ENCODE measurements at regions not wholly inside any gene's neighbourhood (a gene's known extent, or its start where the extent isn't known, plus 50 kb on each side); places are given as distances from the start of the nearest gene placed in this dataset.
"Not testable (repeated sequence)": the region's sequence is repeated elsewhere in the genome, so short reads cannot be mapped to it uniquely, and the experiment has no call there.

DNA sequence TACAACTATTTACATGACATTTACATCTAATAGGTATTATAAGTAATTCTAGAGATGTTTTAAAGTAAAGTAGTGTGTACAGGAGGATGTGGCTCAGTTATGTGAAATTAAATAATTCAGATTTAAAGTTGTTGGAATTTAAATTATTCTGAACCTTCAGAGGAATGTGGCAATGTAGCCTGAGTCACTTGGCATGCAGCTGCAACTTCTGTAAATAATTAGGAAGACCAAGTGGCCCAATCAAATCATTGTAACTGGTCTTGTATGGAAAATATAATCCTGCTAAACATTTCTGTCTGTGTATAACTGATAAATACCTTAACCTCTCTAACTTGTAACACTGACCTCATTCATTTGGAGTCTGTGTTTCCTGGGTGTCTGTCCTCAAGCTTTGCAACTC is 828.9 kb downstream of the GLUD2 start:
- peaks cover 8% of the 10 kb centered on the region for H3K9me3 Mint-ChIP-seq
- no peak overlapping the region for H3K4me3 Mint-ChIP-seq
- intact Hi-C loops (cut with micrococcal nuclease) = no loop called here
- no peaks in the 10 kb centered on the region for H3K27me3 Mint-ChIP-seq
- no peak overlapping the region for H3K27ac Mint-ChIP-seq
- H3K36me3 Mint-ChIP-seq (ENCODE audit: low read depth) = no peaks in the 10 kb centered on the region
- H3K4me1 Mint-ChIP-seq (ENCODE audit: low read depth) = no peaks in the 10 kb centered on the region

DNA sequence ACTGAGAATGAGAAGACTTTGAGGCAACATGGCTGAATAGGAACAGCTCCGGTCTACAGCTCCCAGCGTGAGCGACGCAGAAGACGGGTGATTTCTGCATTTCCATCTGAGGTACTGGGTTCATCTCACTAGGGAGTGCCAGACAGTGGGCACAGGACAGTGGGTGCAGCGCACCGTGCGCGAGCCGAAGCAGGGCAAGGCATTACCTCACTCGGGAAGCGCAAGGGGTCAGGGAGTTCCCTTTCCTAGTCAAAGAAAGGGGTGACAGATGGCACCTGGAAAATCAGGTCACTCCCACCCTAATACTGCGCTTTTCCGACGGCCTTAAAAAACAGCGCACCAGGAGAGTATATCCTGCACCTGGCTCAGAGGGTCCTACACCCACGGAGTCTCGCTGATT is 829.9 kb downstream of the GLUD2 start:
- H3K36me3 Mint-ChIP-seq (ENCODE audit: low read depth); H3K27ac Mint-ChIP-seq; H3K4me1 Mint-ChIP-seq (ENCODE audit: low read depth); H3K9me3 Mint-ChIP-seq; H3K27me3 Mint-ChIP-seq; intact Hi-C loops (cut with micrococcal nuclease); H3K4me3 Mint-ChIP-seq: not testable (repeated sequence)

DNA sequence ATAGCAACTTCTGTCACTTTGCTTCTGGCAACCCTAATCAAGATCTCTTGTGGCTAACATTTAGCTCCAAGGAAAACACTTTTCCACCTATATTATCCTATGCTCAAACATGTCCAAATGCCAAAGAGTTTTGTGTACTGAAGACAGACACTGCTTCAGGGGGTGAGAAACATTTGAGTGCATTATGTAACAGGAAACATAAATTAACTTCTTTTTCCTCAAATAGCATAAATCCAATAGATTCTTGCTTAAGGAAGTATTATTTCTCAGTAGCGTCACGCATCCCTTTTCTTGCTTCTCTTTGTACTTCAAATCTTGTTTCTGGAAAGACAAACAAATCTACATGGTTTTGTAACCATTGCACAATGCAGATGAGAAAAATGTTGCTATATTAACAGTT is 839.1 kb downstream of the GLUD2 start:
- no peak overlapping the region for H3K4me3 Mint-ChIP-seq
- no peaks in the 10 kb centered on the region for H3K9me3 Mint-ChIP-seq
- no peaks in the 10 kb centered on the region for H3K27me3 Mint-ChIP-seq
- intact Hi-C loops (cut with micrococcal nuclease) = no loop called here
- H3K36me3 Mint-ChIP-seq (ENCODE audit: low read depth) = no peaks in the 10 kb centered on the region
- no peaks in the 10 kb centered on the region for H3K4me1 Mint-ChIP-seq (ENCODE audit: low read depth)
- no peak overlapping the region for H3K27ac Mint-ChIP-seq

DNA sequence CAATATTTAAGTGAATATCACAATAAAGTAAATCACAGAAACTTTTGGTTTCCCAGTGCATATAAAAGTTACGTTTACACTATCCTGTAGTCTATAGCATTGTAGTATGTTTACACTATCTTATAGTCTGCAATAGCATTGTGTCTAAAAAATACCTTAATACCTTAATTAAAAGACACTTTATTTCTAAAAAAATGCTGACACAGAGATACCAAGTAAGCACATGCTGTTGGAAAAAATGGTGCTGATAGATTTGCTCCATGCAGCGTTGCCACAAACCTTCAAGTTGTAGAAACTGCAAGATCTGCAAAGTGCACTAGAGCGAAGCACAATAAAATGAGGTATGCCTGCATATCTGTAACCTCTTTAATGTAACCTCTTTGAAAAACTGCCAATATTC is 847.3 kb downstream of the GLUD2 start:
- Mint-ChIP-seq H3K36me3 (ENCODE audit: low read depth) (no peaks in the 10 kb centered on the region), H3K4me1 (ENCODE audit: low read depth) (no peaks in the 10 kb centered on the region), H3K27ac (no peak overlapping the region), H3K4me3 (no peak overlapping the region), H3K9me3 (no peaks in the 10 kb centered on the region), H3K27me3 (no peaks in the 10 kb centered on the region)
- intact Hi-C loops (cut with micrococcal nuclease) = no loop called here

DNA sequence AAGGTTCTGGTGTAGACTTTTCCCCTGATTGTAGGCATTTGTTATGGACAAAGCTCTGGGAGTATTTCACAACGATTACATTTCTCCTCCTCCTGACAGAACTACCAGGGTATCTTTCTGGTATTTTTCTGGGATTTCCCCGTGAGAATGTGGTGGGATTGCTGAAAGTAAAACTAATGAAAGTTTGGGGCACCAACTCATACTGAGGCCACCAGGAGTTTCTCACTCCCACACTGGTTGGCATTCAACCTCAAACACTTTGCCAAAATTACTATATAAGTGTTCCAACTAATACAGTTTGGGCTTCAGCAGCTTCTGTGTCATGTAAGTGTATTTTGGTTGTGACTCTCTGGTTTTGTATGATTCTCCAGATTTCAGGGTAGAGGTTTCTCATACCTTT is 855.1 kb downstream of the GLUD2 start:
- H3K4me3 Mint-ChIP-seq = no peak overlapping the region
- H3K27me3 Mint-ChIP-seq = no peaks in the 10 kb centered on the region
- H3K36me3 Mint-ChIP-seq (ENCODE audit: low read depth) = no peaks in the 10 kb centered on the region
- intact Hi-C loops (cut with micrococcal nuclease) = no loop called here
- no peaks in the 10 kb centered on the region for H3K9me3 Mint-ChIP-seq
- no peak overlapping the region for H3K27ac Mint-ChIP-seq
- H3K4me1 Mint-ChIP-seq (ENCODE audit: low read depth) = no peaks in the 10 kb centered on the region

DNA sequence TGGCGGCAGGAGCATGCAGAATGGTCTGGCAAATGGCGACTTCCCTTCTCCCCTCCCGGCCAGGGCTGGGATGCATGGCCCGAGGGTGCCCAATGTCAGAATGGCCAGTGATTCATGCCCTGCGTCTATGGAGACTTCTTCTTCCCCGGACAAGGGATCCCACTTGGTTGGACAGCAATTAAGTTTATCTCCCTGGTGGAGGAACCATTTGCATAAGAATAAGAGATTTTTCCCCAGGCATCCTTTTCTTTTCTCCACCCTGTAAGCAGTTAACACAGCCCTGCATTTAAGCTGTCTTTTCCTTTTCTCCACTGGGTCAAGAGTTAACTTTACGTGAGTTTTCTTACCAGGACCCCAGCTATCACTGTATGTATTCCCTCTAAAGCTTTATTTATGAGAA is 856.6 kb downstream of the GLUD2 start:
- H3K4me3 Mint-ChIP-seq = no peak overlapping the region
- no peaks in the 10 kb centered on the region for H3K36me3 Mint-ChIP-seq (ENCODE audit: low read depth)
- no peaks in the 10 kb centered on the region for H3K4me1 Mint-ChIP-seq (ENCODE audit: low read depth)
- H3K27me3 Mint-ChIP-seq = no peaks in the 10 kb centered on the region
- H3K9me3 Mint-ChIP-seq = no peaks in the 10 kb centered on the region
- H3K27ac Mint-ChIP-seq = no peak overlapping the region
- intact Hi-C loops (cut with micrococcal nuclease) = no loop called here

DNA sequence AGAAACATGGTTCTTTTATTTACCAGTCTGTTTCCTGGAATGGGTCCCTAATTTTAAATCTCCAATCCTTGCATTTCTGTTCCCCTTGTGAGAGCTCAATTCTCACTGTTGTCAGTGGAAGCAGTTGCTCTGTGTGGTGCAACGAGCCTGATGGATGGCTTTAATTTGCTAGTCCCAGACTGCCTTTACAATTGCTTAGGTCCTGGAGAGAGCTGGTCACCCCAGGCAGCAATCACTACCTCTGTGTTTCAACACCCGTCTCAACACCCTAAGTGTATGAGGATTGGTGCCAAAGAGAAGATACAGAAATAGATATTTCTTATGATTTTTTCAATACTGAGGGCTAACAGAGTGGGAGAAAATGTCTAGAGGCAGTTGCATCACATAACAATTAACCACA is 873.8 kb downstream of the GLUD2 start:
- Mint-ChIP-seq H3K36me3 (ENCODE audit: low read depth) (no peaks in the 10 kb centered on the region), H3K4me3 (no peak overlapping the region), H3K27me3 (no peaks in the 10 kb centered on the region), H3K27ac (no peak overlapping the region), H3K4me1 (ENCODE audit: low read depth) (no peaks in the 10 kb centered on the region), H3K9me3 (peaks cover 16% of the 10 kb centered on the region)
- intact Hi-C loops (cut with micrococcal nuclease) = no loop called here

DNA sequence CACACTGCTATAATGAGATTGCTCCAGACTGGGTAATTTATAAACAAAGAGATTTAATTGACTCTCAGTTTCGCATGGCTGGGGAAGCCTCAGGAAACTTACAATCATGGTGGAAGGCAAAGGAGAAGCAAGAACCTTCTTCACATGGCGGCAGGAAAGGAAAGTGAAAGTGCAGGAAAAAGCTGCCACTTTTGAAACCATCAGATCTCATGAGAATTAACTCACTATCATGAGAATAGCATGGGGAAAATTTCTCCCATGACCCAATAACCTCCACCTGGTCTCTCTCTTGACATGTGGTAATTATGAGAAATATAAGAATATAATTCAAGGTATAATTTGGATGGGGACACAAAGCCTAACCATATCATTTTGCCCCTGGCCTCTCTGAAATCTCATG is 884.2 kb downstream of the GLUD2 start:
- intact Hi-C loops (cut with micrococcal nuclease) = no loop called here
- H3K27me3 Mint-ChIP-seq = no peaks in the 10 kb centered on the region

DNA sequence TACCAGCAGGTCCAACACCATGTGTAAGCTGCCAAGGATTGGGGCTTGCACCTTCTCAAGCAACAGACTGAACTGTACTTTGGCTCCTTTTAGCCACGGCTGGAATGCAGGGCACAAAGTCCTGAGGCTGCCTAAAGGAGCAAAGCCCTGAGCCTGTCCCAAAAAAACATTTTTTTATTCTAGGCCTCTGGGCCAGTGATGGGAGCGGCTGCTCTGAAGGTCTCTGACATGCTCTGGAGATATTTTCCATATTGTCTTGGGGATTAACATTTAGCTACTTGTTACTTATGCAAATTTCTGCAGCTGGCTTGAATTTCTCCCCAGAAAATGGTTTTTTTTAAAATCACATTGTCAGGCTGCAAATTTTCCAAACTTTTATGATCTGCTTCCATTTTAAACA is 885.3 kb downstream of the GLUD2 start:
- Mint-ChIP-seq H3K4me3 (no peak overlapping the region), H3K4me1 (ENCODE audit: low read depth) (no peaks in the 10 kb centered on the region), H3K27ac (no peak overlapping the region), H3K27me3 (no peaks in the 10 kb centered on the region), H3K36me3 (ENCODE audit: low read depth) (no peaks in the 10 kb centered on the region), H3K9me3 (peaks cover 15% of the 10 kb centered on the region)
- intact Hi-C loops (cut with micrococcal nuclease) = no loop called here

More for the DNA sequence above, 884.2 kb downstream of the GLUD2 start:
- peaks cover 10% of the 10 kb centered on the region for H3K9me3 Mint-ChIP-seq
- no peak overlapping the region for H3K4me3 Mint-ChIP-seq
- H3K36me3 Mint-ChIP-seq (ENCODE audit: low read depth) = no peaks in the 10 kb centered on the region
- H3K27ac Mint-ChIP-seq = no peak overlapping the region
- H3K4me1 Mint-ChIP-seq (ENCODE audit: low read depth) = no peaks in the 10 kb centered on the region

DNA sequence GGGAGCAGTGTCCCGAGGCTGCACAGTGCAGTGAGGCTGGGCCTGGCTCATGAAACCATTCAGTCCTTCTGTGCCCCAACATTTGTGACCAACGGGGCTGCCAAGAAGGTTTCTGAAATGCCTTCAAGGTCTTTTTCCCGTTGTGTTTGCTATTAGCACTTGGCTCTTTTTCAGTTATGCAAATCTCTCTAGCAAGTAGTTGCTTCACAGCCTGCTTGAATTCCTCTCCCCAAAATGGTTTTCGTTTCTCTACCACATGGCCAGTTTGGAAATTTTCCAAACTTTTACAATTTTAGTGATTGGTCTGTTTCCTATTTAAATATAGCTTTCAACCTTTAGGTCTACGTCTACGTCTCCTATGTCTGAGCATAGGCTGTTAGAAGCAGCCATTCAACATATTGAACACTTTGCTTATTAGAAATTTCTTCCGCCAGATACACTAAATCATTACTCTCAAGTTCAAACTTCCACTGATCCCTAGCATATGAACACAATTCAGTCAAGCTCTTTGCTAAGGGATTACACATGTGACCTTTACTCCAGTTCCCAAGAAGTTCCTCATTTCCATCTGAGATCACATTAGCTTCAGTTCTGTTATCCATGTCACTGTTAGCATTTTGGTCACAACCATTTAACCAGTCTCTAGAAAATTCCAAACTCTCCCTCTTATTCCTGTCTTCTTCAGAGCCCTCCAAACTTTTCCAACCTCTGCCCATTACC is 901.8 kb downstream of the GLUD2 start:
- Mint-ChIP-seq H3K4me3 (no peak overlapping the region), H3K4me1 (ENCODE audit: low read depth) (no peaks in the 10 kb centered on the region), H3K27me3 (no peaks in the 10 kb centered on the region), H3K9me3 (peaks cover 18% of the 10 kb centered on the region), H3K27ac (no peak overlapping the region), H3K36me3 (ENCODE audit: low read depth) (no peaks in the 10 kb centered on the region)
- intact Hi-C loops (cut with micrococcal nuclease) = no loop called here

DNA sequence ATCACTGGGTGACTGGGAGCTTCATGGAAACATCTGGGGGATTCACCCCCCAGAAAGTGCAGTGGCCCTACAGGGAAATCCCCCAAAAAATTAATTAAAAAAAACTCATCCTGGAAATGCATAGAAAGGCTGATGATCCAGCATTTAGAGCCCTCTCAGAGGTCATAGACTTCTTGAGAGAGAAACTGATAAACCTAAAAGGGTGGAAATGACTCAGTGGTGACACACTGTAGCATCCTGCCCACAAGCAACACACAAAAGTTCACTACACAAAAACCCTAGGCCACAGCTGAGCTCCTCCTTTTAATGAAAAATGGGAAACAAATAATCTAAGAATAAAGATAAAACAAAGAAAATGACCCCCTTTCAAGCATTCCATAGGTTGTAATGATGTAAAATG is 911.5 kb downstream of the GLUD2 start:
- no peaks in the 10 kb centered on the region for H3K9me3 Mint-ChIP-seq
- H3K36me3 Mint-ChIP-seq (ENCODE audit: low read depth) = no peaks in the 10 kb centered on the region
- no peak overlapping the region for H3K4me3 Mint-ChIP-seq
- no peaks in the 10 kb centered on the region for H3K4me1 Mint-ChIP-seq (ENCODE audit: low read depth)
- H3K27ac Mint-ChIP-seq = no peak overlapping the region
- no peaks in the 10 kb centered on the region for H3K27me3 Mint-ChIP-seq
- intact Hi-C loops (cut with micrococcal nuclease) = no loop called here

DNA sequence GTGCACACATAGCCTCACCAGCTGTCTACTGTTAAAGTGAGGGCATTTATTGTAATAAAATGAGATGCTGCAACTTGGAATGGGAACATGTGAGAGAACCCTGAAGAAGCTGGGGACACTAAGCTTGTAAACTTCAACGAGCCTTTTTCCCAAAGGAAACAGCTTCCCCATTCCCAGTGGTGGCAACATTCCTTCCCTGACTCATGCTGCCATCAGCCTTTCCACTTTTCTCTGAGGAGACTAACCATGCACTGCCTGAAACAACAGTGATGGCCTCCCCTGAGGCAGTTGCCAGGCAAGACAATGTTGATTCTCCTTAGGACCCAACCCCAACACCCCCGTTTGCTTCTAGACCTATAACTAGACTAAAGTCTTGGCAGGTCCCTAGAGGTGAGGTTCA is 928.3 kb downstream of the GLUD2 start:
- no peak overlapping the region for H3K4me3 Mint-ChIP-seq
- H3K9me3 Mint-ChIP-seq = no peaks in the 10 kb centered on the region
- no peaks in the 10 kb centered on the region for H3K27me3 Mint-ChIP-seq
- no peaks in the 10 kb centered on the region for H3K4me1 Mint-ChIP-seq (ENCODE audit: low read depth)
- no peak overlapping the region for H3K27ac Mint-ChIP-seq
- H3K36me3 Mint-ChIP-seq (ENCODE audit: low read depth) = no peaks in the 10 kb centered on the region
- intact Hi-C loops (cut with micrococcal nuclease) = no loop called here

DNA sequence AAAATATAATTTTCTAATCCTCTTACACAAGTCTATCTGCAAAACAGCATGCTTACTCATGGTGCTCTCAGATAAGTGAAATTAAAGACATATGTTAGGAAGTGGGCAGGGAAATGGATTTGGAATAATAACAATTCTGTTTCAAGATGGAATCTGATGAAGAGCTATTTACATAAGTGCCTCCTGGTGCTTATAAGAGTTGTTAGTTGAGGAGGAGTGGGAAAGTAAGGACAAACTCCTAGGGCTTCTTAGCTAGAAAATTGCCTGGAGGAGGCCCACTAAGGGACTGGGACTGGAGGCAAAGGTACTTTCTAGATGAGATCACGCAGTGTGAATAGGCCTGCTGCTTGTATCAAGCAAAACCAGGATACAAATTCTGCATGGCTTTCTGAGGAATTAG is 939.8 kb downstream of the GLUD2 start:
- intact Hi-C loops (cut with micrococcal nuclease) = no loop called here
- Mint-ChIP-seq H3K27ac (no peak overlapping the region), H3K27me3 (no peaks in the 10 kb centered on the region)

DNA sequence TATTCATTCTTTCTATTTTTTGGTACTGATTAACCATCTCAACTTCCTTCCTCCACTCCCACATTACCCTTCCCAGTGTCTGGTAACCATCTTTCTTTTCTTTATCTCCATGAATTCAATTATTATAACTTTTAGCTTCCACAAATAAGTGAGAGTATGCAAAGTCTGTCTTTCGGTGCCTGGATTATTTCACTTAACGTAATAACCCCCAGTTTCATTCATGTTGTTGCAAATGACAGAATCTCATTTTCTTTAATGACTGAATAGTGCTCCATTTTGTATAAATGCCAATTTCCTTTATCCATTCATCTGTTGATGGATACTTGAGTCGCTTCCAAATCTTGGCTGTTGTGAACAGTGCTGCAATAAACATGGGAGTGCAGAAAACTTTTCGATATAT is 940.4 kb downstream of the GLUD2 start:
- H3K4me1 Mint-ChIP-seq (ENCODE audit: low read depth) = no peaks in the 10 kb centered on the region
- H3K36me3 Mint-ChIP-seq (ENCODE audit: low read depth) = no peaks in the 10 kb centered on the region
- no peak overlapping the region for H3K27ac Mint-ChIP-seq
- H3K4me3 Mint-ChIP-seq = no peak overlapping the region
- intact Hi-C loops (cut with micrococcal nuclease) = no loop called here
- H3K27me3 Mint-ChIP-seq = no peaks in the 10 kb centered on the region
- no peaks in the 10 kb centered on the region for H3K9me3 Mint-ChIP-seq

More for the DNA sequence above, 939.8 kb downstream of the GLUD2 start:
- no peaks in the 10 kb centered on the region for H3K36me3 Mint-ChIP-seq (ENCODE audit: low read depth)
- no peak overlapping the region for H3K4me3 Mint-ChIP-seq
- no peaks in the 10 kb centered on the region for H3K9me3 Mint-ChIP-seq
- no peaks in the 10 kb centered on the region for H3K4me1 Mint-ChIP-seq (ENCODE audit: low read depth)

DNA sequence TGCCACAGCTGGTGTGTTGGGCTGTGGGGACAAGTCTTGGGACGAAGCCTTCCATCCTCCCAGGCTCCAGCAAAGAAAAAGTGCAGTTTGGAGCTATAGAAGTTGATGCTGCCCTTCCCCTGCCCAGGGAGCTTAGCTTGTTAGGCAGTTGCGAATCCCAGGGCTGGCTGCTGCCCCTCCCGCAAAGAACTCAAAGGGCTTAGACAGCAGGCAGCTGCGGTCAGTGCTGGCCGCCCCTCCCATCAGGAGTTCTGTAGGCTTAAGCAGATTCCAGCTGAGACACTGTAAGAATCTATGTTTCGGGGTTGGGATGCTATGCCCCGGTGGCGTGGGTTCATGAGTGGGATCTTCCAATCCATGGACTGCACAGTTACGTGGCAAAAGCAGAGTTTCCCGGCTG is 956.7 kb downstream of the GLUD2 start:
- Mint-ChIP-seq H3K4me3 (no peak overlapping the region), H3K27me3 (no peaks in the 10 kb centered on the region), H3K36me3 (ENCODE audit: low read depth) (no peaks in the 10 kb centered on the region), H3K9me3 (peaks cover 28% of the 10 kb centered on the region), H3K4me1 (ENCODE audit: low read depth) (no peaks in the 10 kb centered on the region), H3K27ac (no peak overlapping the region)
- intact Hi-C loops (cut with micrococcal nuclease) = no loop called here
